GM10847 (cell line): ENCODE measurements at regions not wholly inside any gene's neighbourhood (a gene's known extent, or its start where the extent isn't known, plus 50 kb on each side); places are given as distances from the start of the nearest gene placed in this dataset.

ENCODE experiments used
- POLR2A ChIP-seq: IDR thresholded peaks from 2 replicates; pipeline ENCODE4 v1.6.1; 2011; ENCODE audit not compliant: insufficient read length; ENCODE audit errors: extremely low read depth

- no peak for TF ChIP-seq POLR2A
These were observed 157.0 kb upstream of the ID2 start for GRCh38 chr2:8524823-8525222.

GRCh38 chr2:8525236-8525581 is 156.6 kb upstream of the ID2 start:
- TF ChIP-seq POLR2A, result no peak

GRCh38 chr2:8525582-8526402 is 156.1 kb upstream of the ID2 start:
- TF ChIP-seq POLR2A, result no peak

- no peak for TF ChIP-seq POLR2A
These were observed 155.5 kb upstream of the ID2 start for GRCh38 chr2:8526403-8526696.

- TF ChIP-seq POLR2A, result no peak
These were observed 154.8 kb upstream of the ID2 start for GRCh38 chr2:8527031-8527430.

- TF ChIP-seq POLR2A, result no peak
These were observed 154.2 kb upstream of the ID2 start for GRCh38 chr2:8527676-8528075.

- TF ChIP-seq POLR2A, result no peak
These were observed 153.0 kb upstream of the ID2 start for GRCh38 chr2:8528863-8529262.

- TF ChIP-seq POLR2A, result no peak
These were observed 152.1 kb upstream of the ID2 start for GRCh38 chr2:8529706-8530277.

GRCh38 chr2:8531481-8531880 is 150.4 kb upstream of the ID2 start:
- TF ChIP-seq POLR2A, result no peak

- no peak for TF ChIP-seq POLR2A
These were observed 149.4 kb upstream of the ID2 start for GRCh38 chr2:8532438-8532837.

GRCh38 chr2:8533923-8534322 is 147.9 kb upstream of the ID2 start:
- TF ChIP-seq POLR2A, result no peak

GRCh38 chr2:8534386-8534728 is 147.5 kb upstream of the ID2 start:
- no peak for TF ChIP-seq POLR2A

- no peak for TF ChIP-seq POLR2A
These were observed 147.0 kb upstream of the ID2 start for GRCh38 chr2:8534729-8535468.

- TF ChIP-seq POLR2A, result no peak
These were observed 146.4 kb upstream of the ID2 start for GRCh38 chr2:8535469-8535795.

- no peak for TF ChIP-seq POLR2A
These were observed 145.8 kb upstream of the ID2 start for GRCh38 chr2:8535821-8536685.

GRCh38 chr2:8536686-8537561 is 144.9 kb upstream of the ID2 start:
- no peak for TF ChIP-seq POLR2A
